Neural cell (in vitro differentiated cells): ENCODE measurements at regions not wholly inside any gene's neighbourhood (a gene's known extent, or its start where the extent isn't known, plus 50 kb on each side); places are given as distances from the start of the nearest gene placed in this dataset.

Experiments
- H2AFZ ChIP-seq: fragments of 200-600, 300-800 bp; sonication (generic), shearing (Covaris generic); 2 replicates; pipeline ENCODE4 v1.6.0; 2014; ENCODE audit warnings: low read depth, mild to moderate bottlenecking, antibody characterized with exemption, low read length, moderate library complexity
- H3F3A ChIP-seq: fragments of 200-600 bp; shearing (Covaris generic); 2 replicates; pipeline ENCODE4 v1.6.1; 2016; ENCODE audit warnings: mild to moderate bottlenecking, moderate library complexity, mixed read lengths, antibody characterized with exemption, low read length; ENCODE audit not compliant: insufficient read depth, poor library complexity, severe bottlenecking
- H3K27ac ChIP-seq: fragments of 200-600, 300-800 bp; sonication (generic), shearing (Covaris generic); 2 replicates; pipeline ENCODE4 v1.5.1; 2014; ENCODE audit warnings: mild to moderate bottlenecking, low read length, moderate library complexity
- H3K27me3 ChIP-seq: fragments of 300-800, 200-600 bp; sonication (generic), shearing (Covaris generic); 2 replicates; pipeline ENCODE4 v1.6.0; 2014; ENCODE audit warnings: mild to moderate bottlenecking, low read depth, low read length, moderate library complexity; ENCODE audit not compliant: insufficient read depth
- H3K36me3 ChIP-seq: fragments of 300-800, 200-600 bp; sonication (generic), shearing (Covaris generic); 2 replicates; pipeline ENCODE4 v1.5.1; 2014; ENCODE audit warnings: mild to moderate bottlenecking, antibody characterized with exemption, low read length, moderate library complexity; ENCODE audit not compliant: insufficient read depth
- H3K4me2 ChIP-seq: fragments of 300-800, 200-600 bp; sonication (generic), shearing (Covaris generic); 2 replicates; pipeline ENCODE4 v1.6.0; 2014; ENCODE audit warnings: mild to moderate bottlenecking, low read length
- H3K4me3 ChIP-seq: fragments of 300-800, 200-600 bp; sonication (generic), shearing (Covaris generic); 2 replicates; pipeline ENCODE4 v1.5.1; 2014; ENCODE audit warnings: mild to moderate bottlenecking, low read length, moderate library complexity
- H3K79me2 ChIP-seq: fragments of 200-600 bp; shearing (Covaris generic); replicated peaks from 2 replicates; pipeline ENCODE4 v1.6.0; 2014; ENCODE audit warnings: mild to moderate bottlenecking, low read length, moderate library complexity; ENCODE audit not compliant: insufficient read depth
- H3K9ac ChIP-seq: fragments of 300-800, 200-600 bp; sonication (generic), shearing (Covaris generic); 2 replicates; pipeline ENCODE4 v1.6.1; 2016; ENCODE audit warnings: mild to moderate bottlenecking, low read length, mixed read lengths
- H3K9me2 ChIP-seq: fragments of 200-600 bp; shearing (Covaris generic); 2 replicates; pipeline ENCODE4 v1.6.1; 2016; ENCODE audit warnings: mild to moderate bottlenecking, low read length, mixed read lengths; ENCODE audit not compliant: insufficient read depth
- H3K9me3 ChIP-seq: fragments of 200-600, 300-800 bp; sonication (generic), shearing (Covaris generic); 2 replicates; pipeline ENCODE4 v1.6.1; 2016; ENCODE audit warnings: mild to moderate bottlenecking, mixed run types, low read length, moderate library complexity, mixed read lengths
- H4K20me1 ChIP-seq: fragments of 200-600 bp; shearing (Covaris generic); 2 replicates; pipeline ENCODE4 v1.6.1; 2016; ENCODE audit warnings: mild to moderate bottlenecking, mixed run types; ENCODE audit not compliant: insufficient read depth
- CTCF ChIP-seq: fragments of 450-650 bp; IDR thresholded peaks from 2 replicates; pipeline ENCODE4 v1.5.1; 2014; ENCODE audit warnings: antibody characterized with exemption, mild to moderate bottlenecking, moderate library complexity; ENCODE audit not compliant: poor library complexity, severe bottlenecking
- EP300 ChIP-seq: fragments of 450-650 bp; conservative IDR thresholded peaks from 2 replicates; pipeline ENCODE4 v1.6.1; 2014; ENCODE audit warnings: antibody characterized with exemption, mild to moderate bottlenecking, moderate library complexity; ENCODE audit not compliant: poor library complexity, severe bottlenecking
- EZH2 ChIP-seq: fragments of 200-600, 300-800 bp; shearing (Covaris generic), sonication (generic); IDR thresholded peaks from 2 replicates; pipeline ENCODE4 v1.6.1; 2014; ENCODE audit warnings: antibody characterized with exemption, low read length, borderline replicate concordance, mild to moderate bottlenecking; ENCODE audit not compliant: insufficient read depth, poor library complexity, severe bottlenecking
- MXI1 ChIP-seq: fragments of 450-650 bp; conservative IDR thresholded peaks from 2 replicates; pipeline ENCODE4 v1.6.1; 2014; ENCODE audit warnings: antibody characterized with exemption, mild to moderate bottlenecking; ENCODE audit not compliant: poor library complexity, severe bottlenecking
- POLR2AphosphoS5 ChIP-seq: IDR thresholded peaks from 2 replicates; pipeline ENCODE4 v1.6.1; 2012
- RAD21 ChIP-seq: fragments of 450-650 bp; conservative IDR thresholded peaks from 2 replicates; pipeline ENCODE4 v1.6.1; 2014; ENCODE audit warnings: antibody characterized with exemption, mild to moderate bottlenecking, moderate library complexity
- SMC3 ChIP-seq: fragments of 450-650 bp; conservative IDR thresholded peaks from 2 replicates; pipeline ENCODE4 v1.6.1; 2014; ENCODE audit warnings: antibody characterized with exemption, mild to moderate bottlenecking, moderate library complexity; ENCODE audit not compliant: poor library complexity
- TAF1 ChIP-seq: IDR thresholded peaks from 2 replicates; pipeline ENCODE4 v1.6.1; 2012; ENCODE audit warnings: low read depth
- TF ChIP-seq, protein P1 (sequence below): IDR thresholded peaks from 2 replicates; pipeline ENCODE4 v1.6.1; 2012; ENCODE audit warnings: borderline replicate concordance

- Histone ChIP-seq H3K4me3 (no peak overlapping the region), H2AFZ (no peak overlapping the region), H4K20me1 (no peaks in the 10 kb centered on the region), H3K9me3 (no peaks in the 10 kb centered on the region), H3K4me2 (no peak overlapping the region), H3K9me2 (no peaks in the 10 kb centered on the region), H3K79me2 (no peaks in the 10 kb centered on the region), H3K27ac (no peak overlapping the region), H3K36me3 (no peaks in the 10 kb centered on the region), H3F3A (no peaks in the 10 kb centered on the region), H3K27me3 (no peaks in the 10 kb centered on the region), H3K9ac (no peak overlapping the region)
- TF ChIP-seq RAD21 (no peak), POLR2AphosphoS5 (no peak), CTCF (no peak), EP300 (no peak), TAF1 (no peak), EZH2 (no peak), MXI1 (no peak), SMC3 (no peak)
- TF ChIP-seq, protein P1, sequence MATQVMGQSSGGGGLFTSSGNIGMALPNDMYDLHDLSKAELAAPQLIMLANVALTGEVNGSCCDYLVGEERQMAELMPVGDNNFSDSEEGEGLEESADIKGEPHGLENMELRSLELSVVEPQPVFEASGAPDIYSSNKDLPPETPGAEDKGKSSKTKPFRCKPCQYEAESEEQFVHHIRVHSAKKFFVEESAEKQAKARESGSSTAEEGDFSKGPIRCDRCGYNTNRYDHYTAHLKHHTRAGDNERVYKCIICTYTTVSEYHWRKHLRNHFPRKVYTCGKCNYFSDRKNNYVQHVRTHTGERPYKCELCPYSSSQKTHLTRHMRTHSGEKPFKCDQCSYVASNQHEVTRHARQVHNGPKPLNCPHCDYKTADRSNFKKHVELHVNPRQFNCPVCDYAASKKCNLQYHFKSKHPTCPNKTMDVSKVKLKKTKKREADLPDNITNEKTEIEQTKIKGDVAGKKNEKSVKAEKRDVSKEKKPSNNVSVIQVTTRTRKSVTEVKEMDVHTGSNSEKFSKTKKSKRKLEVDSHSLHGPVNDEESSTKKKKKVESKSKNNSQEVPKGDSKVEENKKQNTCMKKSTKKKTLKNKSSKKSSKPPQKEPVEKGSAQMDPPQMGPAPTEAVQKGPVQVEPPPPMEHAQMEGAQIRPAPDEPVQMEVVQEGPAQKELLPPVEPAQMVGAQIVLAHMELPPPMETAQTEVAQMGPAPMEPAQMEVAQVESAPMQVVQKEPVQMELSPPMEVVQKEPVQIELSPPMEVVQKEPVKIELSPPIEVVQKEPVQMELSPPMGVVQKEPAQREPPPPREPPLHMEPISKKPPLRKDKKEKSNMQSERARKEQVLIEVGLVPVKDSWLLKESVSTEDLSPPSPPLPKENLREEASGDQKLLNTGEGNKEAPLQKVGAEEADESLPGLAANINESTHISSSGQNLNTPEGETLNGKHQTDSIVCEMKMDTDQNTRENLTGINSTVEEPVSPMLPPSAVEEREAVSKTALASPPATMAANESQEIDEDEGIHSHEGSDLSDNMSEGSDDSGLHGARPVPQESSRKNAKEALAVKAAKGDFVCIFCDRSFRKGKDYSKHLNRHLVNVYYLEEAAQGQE: no peak
These were observed 290.0 kb upstream of the GADL1 start for GRCh38 chr3:31184261-31185061.

- no peak overlapping the region for H3K27ac ChIP-seq
- no peaks in the 10 kb centered on the region for H3K36me3 ChIP-seq
- H3K9me3 ChIP-seq: no peaks in the 10 kb centered on the region
- no peaks in the 10 kb centered on the region for H3F3A ChIP-seq
- no peak overlapping the region for H2AFZ ChIP-seq
- no peak overlapping the region for H3K9ac ChIP-seq
- no peaks in the 10 kb centered on the region for H3K9me2 ChIP-seq
- H4K20me1 ChIP-seq: no peaks in the 10 kb centered on the region
- no peaks in the 10 kb centered on the region for H3K79me2 ChIP-seq
- no peaks in the 10 kb centered on the region for H3K27me3 ChIP-seq
- no peak overlapping the region for H3K4me3 ChIP-seq
- H3K4me2 ChIP-seq: no peak overlapping the region
- TF ChIP-seq SMC3 (no peak), TAF1 (no peak), EP300 (no peak), RAD21 (no peak), POLR2AphosphoS5 (no peak), EZH2 (no peak)
- TF ChIP-seq, protein P1: no peak
These were observed 290.5 kb upstream of the GADL1 start for GRCh38 chr3:31185062-31185357.
